Common myeloid progenitor, CD34-positive (primary cell): ENCODE measurements at regions not wholly inside any gene's neighbourhood (a gene's known extent, or its start where the extent isn't known, plus 50 kb on each side); places are given as distances from the start of the nearest gene placed in this dataset.

Source experiments
- CTCF ChIA-PET: fragments of 350-600 bp; sonication (Branson Sonifier 250); formaldehyde crosslinking; loops from one replicate; lab custom pipeline; 2021; ENCODE audit warnings: antibody characterized with exemption; lab: Charles Lee
- POLR2A ChIA-PET: fragments of 350-600 bp; sonication (Branson Sonifier 250); formaldehyde crosslinking; loops from one replicate; lab custom pipeline; 2021; ENCODE audit warnings: antibody characterized with exemption; lab: Charles Lee
- DNase-seq, 3 donors: peaks; one replicate each; pipeline versions ENCODE4 v3.0.0 to v3.0.0-alpha.2; 2013
- H3K27ac ChIP-seq, 2 experiments: 1 replicate in 1 of 2; 2 replicates in 1 of 2; pipeline ENCODE4 v1.7.0; 2013; ENCODE audit warnings: inconsistent platforms in 2 of 2, low read length in 2 of 2, mild to moderate bottlenecking in 2 of 2, low read depth in 1 of 2, moderate library complexity in 1 of 2; ENCODE audit not compliant: severe bottlenecking in 2 of 2, insufficient read depth in 1 of 2, poor library complexity in 1 of 2
- H3K27me3 ChIP-seq, 5 experiments: replicated peaks in 2 of 5; 1 replicate in 3 of 5; 2 replicates in 2 of 5; pipeline versions ENCODE4 v1.6.1 to v1.7.0; 2013; ENCODE audit warnings: low read length in 4 of 5, mild to moderate bottlenecking in 2 of 5, moderate library complexity in 2 of 5, inconsistent platforms in 1 of 5; ENCODE audit not compliant: insufficient read depth in 5 of 5, control insufficient read depth in 4 of 5
- H3K36me3 ChIP-seq, 4 experiments: 1 replicate in 2 of 4; 2 replicates in 2 of 4; pipeline versions ENCODE4 v1.6.1 to v1.7.0; 2013; ENCODE audit warnings: low read length in 3 of 4, control low read depth in 1 of 4, mild to moderate bottlenecking in 1 of 4; ENCODE audit not compliant: control insufficient read depth in 4 of 4, insufficient read depth in 4 of 4
- H3K4me1 ChIP-seq, 4 experiments: 1 replicate in 3 of 4; 2 replicates in 1 of 4; pipeline versions ENCODE4 v1.6.1 to v1.7.1; 2013; ENCODE audit warnings: low read length in 3 of 4, mild to moderate bottlenecking in 3 of 4, control low read depth in 1 of 4, inconsistent platforms in 1 of 4, moderate library complexity in 1 of 4; ENCODE audit not compliant: control insufficient read depth in 4 of 4, insufficient read depth in 4 of 4; ENCODE audit errors: control extremely low read depth in 1 of 4
- H3K4me3 ChIP-seq, 7 experiments: 1 replicate in 4 of 7; 2 replicates in 3 of 7; pipeline versions ENCODE4 v1.5.1 to v1.7.0; 2013; ENCODE audit warnings: mild to moderate bottlenecking in 7 of 7, low read length in 6 of 7, moderate library complexity in 6 of 7, inconsistent platforms in 2 of 7, low read depth in 2 of 7, control low read depth in 1 of 7; ENCODE audit not compliant: insufficient read depth in 4 of 7, control insufficient read depth in 1 of 7; ENCODE audit errors: extremely low read depth in 1 of 7
- H3K9me3 ChIP-seq, 5 experiments: 1 replicate in 4 of 5; 2 replicates in 1 of 5; pipeline versions ENCODE4 v1.6.1 to v1.7.1; 2013; ENCODE audit warnings: low read length in 4 of 5, mild to moderate bottlenecking in 2 of 5, inconsistent platforms in 1 of 5, low read depth in 1 of 5, moderate library complexity in 1 of 5; ENCODE audit not compliant: control insufficient read depth in 4 of 5, insufficient read depth in 2 of 5; ENCODE audit errors: control extremely low read depth in 1 of 5
- WGBS: methylation state at CpG from one replicate; pipeline ENCODE4 v1.1.5; 2013; ENCODE audit not compliant: insufficient coverage; 5-methylcytosine and 5-hydroxymethylcytosine counted together

DNA sequence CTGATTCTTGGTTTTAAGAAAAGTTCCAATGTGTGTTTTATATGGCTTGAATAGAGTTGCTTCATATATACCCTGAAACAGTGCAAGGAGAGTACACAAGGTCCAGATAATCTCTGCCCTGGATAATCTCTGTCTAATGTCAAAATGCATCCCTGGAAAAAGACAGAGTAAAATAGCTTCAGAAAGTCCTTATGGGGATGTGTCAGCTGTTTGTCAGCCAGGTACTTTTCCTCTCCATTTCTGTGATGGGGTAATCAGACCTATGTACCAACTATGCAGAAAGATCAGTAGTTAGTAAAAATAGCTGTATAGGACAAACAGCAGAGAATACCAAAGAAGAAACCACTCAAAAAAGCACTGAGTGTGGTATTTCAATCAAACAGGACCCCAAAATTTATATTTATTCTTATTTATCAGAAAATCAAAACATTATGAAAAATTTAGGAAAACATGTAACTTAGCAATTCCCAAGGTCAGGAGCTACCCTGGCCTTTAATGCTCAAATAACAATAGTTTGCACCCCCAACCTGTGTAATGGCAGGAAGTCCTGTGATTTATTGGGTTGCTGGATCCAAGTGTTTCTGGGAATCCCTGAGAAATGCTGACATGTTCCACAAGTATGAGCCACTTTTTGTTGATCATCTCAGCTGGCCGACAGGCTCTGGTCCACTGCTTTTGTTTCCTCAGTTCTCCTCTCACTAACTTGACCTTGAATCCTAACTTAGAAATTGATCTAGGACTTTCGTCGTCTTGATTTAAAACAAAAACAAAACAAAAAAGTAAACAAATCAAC, 69.6 kb downstream of the MDH1 start:
- WGBS: 100% methylated on average over 1 of the region's 3 CpGs
- Histone ChIP-seq H3K4me1 (no peaks in the 10 kb centered on the region), H3K27me3 (no peaks in the 10 kb centered on the region), H3K4me3 (no peak overlapping the region), H3K9me3 (peaks cover 0 to 9% (median 0%) of the 10 kb centered on the region in 5 experiments), H3K27ac (no peak overlapping the region), H3K36me3 (no peaks in the 10 kb centered on the region)
- ChIA-PET CTCF (interaction anchor here (1.2 kb wide), 1 partner anchor 203 kb away, joined by 3 read pairs; no protein-coding TSS in a partner anchor), POLR2A (no interaction called here)
- DNase-seq: no peak

DNA sequence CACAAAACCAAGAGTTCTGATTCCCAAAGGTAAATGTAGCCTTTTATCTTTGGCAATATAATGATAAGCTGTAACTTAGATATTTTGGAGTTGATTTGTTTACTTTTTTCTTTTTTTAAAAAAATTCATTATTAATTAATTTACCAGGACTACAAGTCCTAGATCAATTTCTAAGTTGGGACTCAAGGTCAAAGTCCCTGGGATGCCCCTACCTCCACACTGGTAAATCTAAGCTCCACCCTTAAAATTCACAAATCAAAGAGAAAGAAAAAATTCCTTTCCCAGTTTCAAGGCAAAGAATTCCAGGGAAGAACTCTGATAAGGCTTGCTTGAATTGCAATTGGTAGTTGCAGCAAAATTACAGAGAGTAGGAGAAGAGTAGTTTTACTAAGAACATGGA, 71.3 kb downstream of the MDH1 start:
- POLR2A ChIA-PET: no interaction called here
- peaks cover 0 to 6% (median 0%) of the 10 kb centered on the region in 5 experiments for H3K9me3 ChIP-seq
- H3K27me3 ChIP-seq: no peaks in the 10 kb centered on the region
- DNase-seq: no peak
- no peak overlapping the region for H3K4me3 ChIP-seq
- H3K27ac ChIP-seq: no peak overlapping the region
- H3K4me1 ChIP-seq: no peaks in the 10 kb centered on the region
- H3K36me3 ChIP-seq: no peaks in the 10 kb centered on the region
- CTCF ChIA-PET: interaction anchor here (1.2 kb wide), 1 partner anchor 201 kb away, joined by 3 read pairs; no protein-coding TSS in a partner anchor

DNA sequence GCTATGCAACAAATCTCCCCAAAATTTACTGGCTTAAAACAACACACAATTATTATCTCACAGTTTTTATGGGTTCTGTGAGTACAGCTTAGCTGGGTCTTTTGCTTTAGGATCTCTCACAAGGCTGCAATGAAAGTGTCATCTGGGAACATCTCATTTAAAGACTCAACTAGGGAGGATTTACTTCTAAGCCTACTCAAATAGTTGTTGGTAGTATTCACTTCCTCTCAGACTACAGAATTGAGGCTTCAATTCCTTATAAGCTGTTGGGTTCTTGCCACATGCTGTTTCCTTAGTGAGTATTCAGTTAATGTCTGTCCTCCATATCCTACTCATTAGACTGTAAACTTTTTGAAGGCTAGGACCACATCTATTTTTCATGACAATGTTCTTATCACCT, 72.3 kb downstream of the MDH1 start:
- CTCF ChIA-PET: no interaction called here
- POLR2A ChIA-PET: no interaction called here
- no peak overlapping the region for H3K27ac ChIP-seq

DNA sequence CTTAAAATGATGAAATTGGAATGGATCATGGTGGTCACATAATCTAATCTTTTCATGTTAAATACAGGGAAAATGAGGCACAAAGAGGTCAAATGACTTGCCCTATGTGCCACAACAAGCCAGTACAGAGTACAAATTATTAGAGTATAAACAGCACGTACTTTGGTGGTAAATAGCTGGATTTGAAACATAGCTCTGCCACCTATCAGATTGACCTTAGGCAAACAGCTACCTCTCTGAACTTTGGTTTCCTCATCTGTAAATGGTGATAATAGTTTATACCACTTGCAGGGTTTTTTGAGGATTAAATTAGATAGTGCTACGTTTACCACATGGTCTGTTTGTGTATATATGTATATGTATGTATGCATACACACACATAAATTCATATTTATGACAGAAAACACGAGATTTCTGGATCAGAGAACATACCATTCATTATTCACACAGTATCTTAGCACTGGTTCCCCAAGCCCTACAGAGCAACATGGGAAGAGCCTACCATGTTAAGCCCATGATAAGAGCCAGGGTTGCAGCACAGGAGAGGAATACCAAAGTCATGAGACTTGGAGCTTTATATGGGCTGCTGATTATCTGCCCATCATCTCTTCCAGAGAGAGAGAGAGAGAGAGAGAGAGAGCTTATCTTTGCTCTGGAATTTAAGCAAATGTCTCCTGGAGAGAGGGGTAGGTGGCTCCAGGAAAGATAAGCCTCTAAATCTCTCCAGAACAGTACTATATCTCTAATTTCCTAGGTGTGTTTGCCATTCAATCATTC, 73.5 kb downstream of the MDH1 start:
- Histone ChIP-seq H3K27me3 (no peaks in the 10 kb centered on the region), H3K36me3 (no peaks in the 10 kb centered on the region), H3K4me1 (no peaks in the 10 kb centered on the region), H3K4me3 (no peak overlapping the region), H3K27ac (no peak overlapping the region), H3K9me3 (peaks cover 0 to 3% (median 0%) of the 10 kb centered on the region in 5 experiments)
- ChIA-PET CTCF (interaction anchor here (1.2 kb wide), 1 partner anchor 21 kb away, joined by 3 read pairs; no protein-coding TSS in a partner anchor), POLR2A (no interaction called here)
- WGBS: 100% methylated on average over 1 of the region's 3 CpGs
- no peak for DNase-seq

More for the DNA sequence above, 72.3 kb downstream of the MDH1 start:
- Histone ChIP-seq H3K27me3 (no peaks in the 10 kb centered on the region), H3K36me3 (no peaks in the 10 kb centered on the region), H3K4me1 (no peaks in the 10 kb centered on the region), H3K4me3 (no peak overlapping the region), H3K9me3 (peaks cover 0 to 6% (median 0%) of the 10 kb centered on the region in 5 experiments)
- DNase-seq: no peak

DNA sequence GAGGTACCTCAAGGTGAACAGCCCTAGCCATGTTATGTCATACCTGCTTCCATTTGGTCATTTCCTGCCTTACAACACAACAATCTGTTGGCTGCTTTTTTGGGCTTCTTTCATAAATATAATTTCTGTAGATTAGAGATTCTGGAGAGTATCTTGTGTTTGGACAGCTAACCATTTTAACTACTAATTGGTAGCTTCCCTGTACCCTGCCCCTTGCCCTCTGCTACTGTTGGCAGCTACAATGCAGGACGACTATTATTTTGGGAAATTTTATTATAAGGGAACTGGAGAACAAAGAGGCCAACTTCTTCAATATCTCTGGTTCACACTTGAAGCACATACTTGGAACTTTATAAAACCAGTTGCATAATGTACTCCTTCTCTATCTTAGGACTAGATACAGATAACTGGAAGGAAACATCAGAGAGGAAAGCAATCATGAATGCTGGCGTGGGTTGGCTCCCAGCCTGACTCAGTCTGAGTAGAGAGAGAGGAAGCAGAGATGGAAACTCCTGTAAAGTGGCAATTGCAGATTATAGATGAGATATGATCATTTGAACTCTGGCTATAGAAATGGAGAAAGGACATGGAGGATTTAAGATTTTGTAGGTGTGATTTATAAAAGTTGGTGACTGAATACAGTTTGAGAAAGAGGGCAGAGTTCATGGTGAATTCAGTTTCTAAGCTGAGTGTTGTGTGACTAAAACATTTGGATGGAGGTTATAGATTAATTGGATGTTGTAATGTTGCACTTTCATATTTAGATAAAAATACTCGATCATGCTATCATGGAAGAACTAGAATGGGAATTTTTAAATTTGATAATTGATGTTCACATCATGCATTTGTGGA, 74.5 kb downstream of the MDH1 start:
- POLR2A ChIA-PET: no interaction called here
- H3K4me1 ChIP-seq: no peaks in the 10 kb centered on the region
- H3K36me3 ChIP-seq: no peaks in the 10 kb centered on the region
- peaks cover 0 to 3% (median 0%) of the 10 kb centered on the region in 5 experiments for H3K9me3 ChIP-seq
- DNase-seq: no peak
- H3K4me3 ChIP-seq: no peak overlapping the region
- H3K27ac ChIP-seq: no peak overlapping the region
- WGBS: 0% methylated on average over 1 of the region's 3 CpGs
- H3K27me3 ChIP-seq: no peaks in the 10 kb centered on the region
- CTCF ChIA-PET: interaction anchor here (0.6 kb wide), 1 partner anchor 39 kb away, joined by 3 read pairs; no protein-coding TSS in a partner anchor

DNA sequence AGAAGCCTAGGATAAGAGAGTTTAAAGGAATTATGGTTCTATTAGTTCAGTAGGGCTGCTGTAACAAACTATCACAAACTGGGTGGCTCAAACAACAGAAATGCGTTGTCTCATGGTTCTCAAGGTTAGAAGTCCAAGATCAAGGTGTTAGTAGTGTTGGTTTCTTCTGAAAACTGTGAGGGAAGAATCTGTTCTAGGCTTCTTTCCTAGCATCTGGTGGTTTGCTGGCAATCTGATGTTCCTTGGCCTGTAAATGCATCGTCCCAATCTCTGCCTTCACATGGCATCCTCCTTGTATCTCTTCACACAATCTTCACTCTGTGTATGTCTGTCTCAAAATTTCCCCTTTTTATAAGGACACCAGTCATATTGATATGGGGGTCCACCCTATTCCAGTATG, 76.3 kb downstream of the MDH1 start:
- CTCF ChIA-PET: no interaction called here
- H3K4me3 ChIP-seq: no peak overlapping the region
- no peaks in the 10 kb centered on the region for H3K4me1 ChIP-seq

More for the DNA sequence above, 76.3 kb downstream of the MDH1 start:
- Histone ChIP-seq H3K36me3 (no peaks in the 10 kb centered on the region), H3K27me3 (no peaks in the 10 kb centered on the region), H3K27ac (no peak overlapping the region), H3K9me3 (peaks cover 0 to 3% (median 0%) of the 10 kb centered on the region in 5 experiments)
- no peak for DNase-seq
- POLR2A ChIA-PET: no interaction called here
- 0% methylated on average over 1 of the region's 2 CpGs for WGBS
